Adrenal gland (tissue), 5 donors: ENCODE measurements at regions not wholly inside any gene's neighbourhood (a gene's known extent, or its start where the extent isn't known, plus 50 kb on each side); places are given as distances from the start of the nearest gene placed in this dataset.

Experiments
- CTCF ChIP-seq, 6 experiments: fragments of 450-650 bp in 4 of 6; fragments of 200-600 bp in 2 of 6; sonication (generic) in 1 of 6; IDR thresholded peaks; 1 replicate in 5 of 6; 2 replicates in 1 of 6; pipeline versions ENCODE4 v1.5.1 to v1.8.0; 2016 to 2021; ENCODE audit warnings: antibody characterized with exemption in 6 of 6, mild to moderate bottlenecking in 2 of 6, moderate library complexity in 1 of 6
- POLR2A ChIP-seq, 2 donors: fragments of 450-650 bp; IDR thresholded peaks; one replicate each; pipeline ENCODE4 v1.6.1; 2017; ENCODE audit warnings: antibody characterized with exemption in 2 of 2, mild to moderate bottlenecking in 2 of 2, moderate library complexity in 1 of 2
- donor health status: DM: no; HTN: no; CAD: no.

GRCh38 chr4:3344596-3344995 lies 51.8 kb downstream of the RGS12 start:
- TF ChIP-seq CTCF (IDR thresholded peaks at IDR 0.05) (no peak), POLR2A (IDR thresholded peaks at IDR 0.05) (no peak)
